ENCODE measurements at regions not wholly inside any gene's neighbourhood (a gene's known extent, or its start where the extent isn't known, plus 50 kb on each side); places are given as distances from the start of the nearest gene placed in this dataset.
A peak's percentile ranks its signal among the peaks of the same experiment; 100 is the strongest.

DNA sequence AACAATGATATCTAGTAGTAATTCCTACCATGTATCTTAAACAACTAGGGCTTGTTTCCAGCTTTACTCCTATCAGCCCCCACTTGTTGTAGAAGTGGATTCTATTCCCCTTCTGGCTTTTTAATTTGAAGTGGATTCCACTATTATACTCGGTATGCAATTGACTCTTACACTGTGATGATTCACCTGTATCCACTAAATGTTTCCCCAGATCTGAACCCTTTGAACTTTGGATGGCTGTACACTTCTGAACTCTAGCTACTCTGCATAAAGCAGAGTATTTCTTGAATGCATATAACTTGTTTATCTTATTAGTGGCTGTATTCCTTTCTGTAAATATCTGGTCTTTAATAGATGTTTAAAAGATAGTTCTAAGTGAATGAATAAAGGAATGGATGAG lies 538.4 kb upstream of the NRSN1 start:
- DNase-seq (no peak), ATAC-seq (peak; percentile 76 to 94 (median 82))
- H3K9me3 ChIP-seq: no peaks in the 10 kb centered on the region
- H3K4me1 ChIP-seq: peaks cover 0 to 10% (median 5%) of the 10 kb centered on the region in 4 donors
- no peaks in the 10 kb centered on the region for H3K27me3 ChIP-seq
- no peaks in the 10 kb centered on the region for H3K36me3 ChIP-seq
- WGBS (ENCODE audit: insufficient coverage, low coverage, low lambda C conversion rate, missing lambda C conversion rate): 5% methylated on average over 1 of the region's 1 CpG
- intact Hi-C loops (cut with DNase I): no loop called here
- TF ChIP-seq POLR2A (IDR thresholded peaks at IDR 0.05): no peak
- TF ChIP-seq, protein P1, sequence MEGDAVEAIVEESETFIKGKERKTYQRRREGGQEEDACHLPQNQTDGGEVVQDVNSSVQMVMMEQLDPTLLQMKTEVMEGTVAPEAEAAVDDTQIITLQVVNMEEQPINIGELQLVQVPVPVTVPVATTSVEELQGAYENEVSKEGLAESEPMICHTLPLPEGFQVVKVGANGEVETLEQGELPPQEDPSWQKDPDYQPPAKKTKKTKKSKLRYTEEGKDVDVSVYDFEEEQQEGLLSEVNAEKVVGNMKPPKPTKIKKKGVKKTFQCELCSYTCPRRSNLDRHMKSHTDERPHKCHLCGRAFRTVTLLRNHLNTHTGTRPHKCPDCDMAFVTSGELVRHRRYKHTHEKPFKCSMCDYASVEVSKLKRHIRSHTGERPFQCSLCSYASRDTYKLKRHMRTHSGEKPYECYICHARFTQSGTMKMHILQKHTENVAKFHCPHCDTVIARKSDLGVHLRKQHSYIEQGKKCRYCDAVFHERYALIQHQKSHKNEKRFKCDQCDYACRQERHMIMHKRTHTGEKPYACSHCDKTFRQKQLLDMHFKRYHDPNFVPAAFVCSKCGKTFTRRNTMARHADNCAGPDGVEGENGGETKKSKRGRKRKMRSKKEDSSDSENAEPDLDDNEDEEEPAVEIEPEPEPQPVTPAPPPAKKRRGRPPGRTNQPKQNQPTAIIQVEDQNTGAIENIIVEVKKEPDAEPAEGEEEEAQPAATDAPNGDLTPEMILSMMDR (IDR thresholded peaks at IDR 0.05): no peak
- H3K4me3 ChIP-seq: no peak overlapping the region
- peak overlapping the region in 1 of 3 donors; percentile 14 for H3K27ac ChIP-seq

DNA sequence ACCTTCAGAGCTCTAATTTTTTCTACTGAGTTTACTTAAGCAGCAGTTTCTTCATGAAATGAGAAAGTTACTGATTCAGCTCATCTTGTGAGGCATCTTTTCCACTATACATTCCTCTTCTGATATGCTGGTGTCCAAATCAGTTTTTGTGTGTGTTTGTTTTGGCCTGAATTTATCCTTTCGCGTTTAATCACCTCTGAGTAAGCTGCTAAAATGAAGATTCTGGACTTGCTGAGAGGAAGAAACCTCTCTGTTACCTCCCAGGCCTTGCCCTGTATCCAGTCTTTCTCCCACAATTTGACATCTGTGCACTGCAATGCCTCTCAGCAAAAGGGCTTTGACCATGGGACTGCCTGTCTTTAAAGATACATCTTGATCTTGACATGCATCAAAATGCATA lies 536.2 kb upstream of the NRSN1 start:
- TF ChIP-seq POLR2A (IDR thresholded peaks at IDR 0.05): no peak
- TF ChIP-seq, protein P1 (IDR thresholded peaks at IDR 0.05): no peak
- Histone ChIP-seq H3K9me3 (no peaks in the 10 kb centered on the region), H3K4me1 (peaks cover 0 to 10% (median 5%) of the 10 kb centered on the region in 4 donors), H3K27me3 (no peaks in the 10 kb centered on the region), H3K4me3 (no peak overlapping the region), H3K36me3 (no peaks in the 10 kb centered on the region), H3K27ac (no peak overlapping the region)
- intact Hi-C loops (cut with DNase I): no loop called here
- DNase-seq: no peak
- WGBS (ENCODE audit: insufficient coverage, low coverage, low lambda C conversion rate, missing lambda C conversion rate): 60% methylated on average over 2 of the region's 2 CpGs
- ATAC-seq: no peak

DNA sequence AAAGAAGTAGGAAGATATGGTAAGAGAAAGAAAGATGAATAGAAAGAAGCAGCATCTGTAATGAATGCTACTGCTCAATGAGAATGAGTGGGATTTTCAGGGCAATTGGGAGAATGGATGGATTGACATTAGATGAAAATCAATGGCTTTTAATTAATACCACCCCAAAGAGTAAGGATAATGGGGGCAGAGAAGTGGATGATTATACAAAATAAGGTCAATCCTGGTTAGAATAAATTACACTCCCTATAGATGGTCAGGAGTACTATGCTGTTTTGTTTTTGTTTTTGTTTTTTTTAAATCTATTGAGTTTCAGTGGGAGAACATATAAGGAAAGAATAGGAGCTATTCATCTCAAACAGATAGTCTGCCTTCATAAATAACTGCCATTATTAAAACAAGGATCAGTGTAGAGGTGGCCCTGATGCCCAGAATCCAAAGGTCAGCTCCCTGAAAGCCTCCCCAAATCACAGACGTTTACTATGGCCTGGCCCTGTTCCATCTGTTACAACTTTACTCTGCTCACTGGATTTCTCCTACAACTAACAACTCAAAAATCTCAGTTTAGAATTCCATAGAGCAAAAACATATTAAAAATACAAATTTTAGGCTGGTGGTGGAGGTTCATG lies 535.4 kb upstream of the NRSN1 start:
- H3K4me1 ChIP-seq: peaks cover 0 to 10% (median 5%) of the 10 kb centered on the region in 4 donors
- no peak for DNase-seq
- ATAC-seq: no peak
- H3K4me3 ChIP-seq: no peak overlapping the region
- WGBS (ENCODE audit: insufficient coverage, low coverage, low lambda C conversion rate, missing lambda C conversion rate): 43% methylated on average over 1 of the region's 1 CpG
- intact Hi-C loops (cut with DNase I): no loop called here
- TF ChIP-seq, protein P1 (IDR thresholded peaks at IDR 0.05): no peak
- TF ChIP-seq POLR2A (IDR thresholded peaks at IDR 0.05): no peak
- H3K36me3 ChIP-seq: no peaks in the 10 kb centered on the region
- no peak overlapping the region for H3K27ac ChIP-seq
- H3K27me3 ChIP-seq: no peaks in the 10 kb centered on the region
- H3K9me3 ChIP-seq: no peaks in the 10 kb centered on the region

DNA sequence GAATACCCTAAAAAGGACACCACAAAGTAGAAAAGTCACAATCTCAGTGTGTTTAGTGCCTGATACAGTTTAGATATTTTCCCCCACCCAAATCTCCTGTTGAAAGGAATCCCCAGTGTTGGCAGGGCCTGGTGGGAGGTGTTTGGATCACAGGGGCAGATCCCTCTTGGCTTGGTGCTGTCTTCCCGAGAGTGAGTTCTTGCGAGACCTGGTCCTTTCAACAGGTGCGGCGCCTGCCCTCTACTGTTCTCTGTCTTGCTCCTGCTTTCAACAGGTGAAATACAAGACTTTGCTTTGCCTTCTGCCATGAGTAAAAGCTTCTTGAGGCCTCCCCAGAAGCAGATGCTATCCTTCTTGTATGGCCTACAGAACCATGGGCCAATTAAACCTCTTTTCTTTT lies 534.3 kb upstream of the NRSN1 start:
- Histone ChIP-seq H3K36me3 (no peaks in the 10 kb centered on the region), H3K27ac (no peak overlapping the region), H3K9me3 (no peaks in the 10 kb centered on the region), H3K27me3 (no peaks in the 10 kb centered on the region), H3K4me3 (no peak overlapping the region), H3K4me1 (peaks cover 0 to 10% (median 5%) of the 10 kb centered on the region in 4 donors)
- no peak for DNase-seq
- no peak for ATAC-seq
- no CpG with 5 or more reads among the region's 4 CpGs for WGBS (ENCODE audit: insufficient coverage, low coverage, low lambda C conversion rate, missing lambda C conversion rate)
- TF ChIP-seq, protein P1 (IDR thresholded peaks at IDR 0.05): no peak
- TF ChIP-seq POLR2A (IDR thresholded peaks at IDR 0.05): no peak
- intact Hi-C loops (cut with DNase I): no loop called here

DNA sequence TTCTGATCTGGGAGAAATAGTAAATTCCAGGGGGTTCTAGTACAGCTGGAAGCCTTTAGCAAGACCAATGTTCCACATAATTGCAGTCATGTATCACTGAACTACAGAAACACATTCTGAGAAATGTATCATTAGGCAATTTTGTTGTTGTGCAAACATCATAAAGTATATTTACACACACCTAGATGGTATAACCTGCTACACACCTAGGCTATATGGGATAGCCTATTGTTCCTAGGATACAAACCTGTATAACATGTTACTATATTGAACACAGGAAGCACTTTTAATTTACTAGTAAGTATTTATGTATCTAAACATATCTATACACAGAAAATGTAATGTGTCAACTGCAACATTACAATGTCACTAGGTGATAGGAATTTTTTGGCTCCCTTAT lies 525.9 kb upstream of the NRSN1 start:
- TF ChIP-seq POLR2A (IDR thresholded peaks at IDR 0.05): no peak
- TF ChIP-seq, protein P1 (IDR thresholded peaks at IDR 0.05): no peak
- H3K27ac ChIP-seq: no peak overlapping the region
- no peaks in the 10 kb centered on the region for H3K27me3 ChIP-seq
- DNase-seq: no peak
- ATAC-seq: no peak
- no peak overlapping the region for H3K4me3 ChIP-seq
- H3K4me1 ChIP-seq: no peaks in the 10 kb centered on the region
- H3K9me3 ChIP-seq: no peaks in the 10 kb centered on the region
- intact Hi-C loops (cut with DNase I): no loop called here
- H3K36me3 ChIP-seq: no peaks in the 10 kb centered on the region

Measured in right lobe of liver (tissue), 6 donors.